SIG-M5 treated with dmso at 0.1 percent for 504 hours (cell line): ENCODE measurements at regions not wholly inside any gene's neighbourhood (a gene's known extent, or its start where the extent isn't known, plus 50 kb on each side); places are given as distances from the start of the nearest gene placed in this dataset.

ENCODE experiments used
- DNase-seq: peaks from one replicate; lab custom pipeline; 2025; ENCODE audit not compliant: unreplicated experiment; lab: John Stamatoyannopoulos, UW

DNA sequence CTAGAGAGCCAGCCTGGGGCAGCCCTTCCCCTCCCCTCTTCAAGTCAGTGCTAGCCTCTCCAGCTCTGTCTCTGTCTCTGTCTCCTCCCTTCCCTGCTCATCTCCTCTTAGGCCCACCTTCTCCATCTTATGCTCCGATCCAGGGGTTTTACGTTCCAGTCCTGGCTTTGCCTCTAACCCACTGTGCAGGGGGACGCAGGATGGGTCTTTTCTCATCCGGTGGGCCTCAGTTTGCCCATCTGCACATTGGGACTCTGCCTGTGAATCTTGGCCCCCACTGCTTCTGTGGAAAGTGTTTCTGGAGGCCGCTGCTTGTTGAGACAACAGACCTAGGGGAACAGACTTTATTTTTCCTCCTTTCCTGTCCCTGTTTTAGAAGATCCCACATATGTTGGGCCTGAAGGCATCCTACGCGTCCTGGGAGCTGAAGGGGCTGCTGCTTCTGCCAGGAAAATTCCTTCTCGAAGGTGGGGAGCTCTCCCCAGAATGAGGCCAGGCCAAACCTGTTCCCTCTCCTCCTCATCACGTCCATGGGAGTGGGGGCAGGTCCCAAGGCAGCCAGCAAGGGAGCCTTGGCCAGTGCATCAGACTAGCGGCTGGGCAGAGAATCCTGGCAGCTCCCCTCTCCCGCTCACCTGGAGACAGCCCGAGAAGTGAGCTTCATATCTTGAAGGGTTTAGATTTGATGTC, 99.5 kb upstream of the CSF3R start:
- no peak for DNase-seq

DNA sequence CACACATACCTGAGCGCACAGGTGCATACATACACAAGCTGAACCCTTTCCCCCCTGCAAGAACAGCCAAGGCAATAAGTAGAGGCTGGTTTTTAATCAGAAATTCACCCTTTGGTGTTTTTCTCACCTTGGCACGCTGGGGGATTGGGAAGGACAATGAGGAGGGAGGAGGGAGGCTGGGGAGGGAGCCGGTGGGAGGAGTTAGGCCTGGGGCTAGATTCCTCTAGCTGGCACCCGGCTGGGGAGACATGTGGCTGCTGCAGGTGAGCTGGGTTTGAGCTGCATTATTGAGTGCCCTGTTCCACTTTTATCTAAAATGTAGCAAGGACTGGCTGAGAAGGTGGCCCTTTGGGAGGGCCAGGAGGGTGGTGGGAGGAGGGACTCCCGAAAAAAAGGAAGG, 97.8 kb upstream of the CSF3R start:
- DNase-seq: no peak

DNA sequence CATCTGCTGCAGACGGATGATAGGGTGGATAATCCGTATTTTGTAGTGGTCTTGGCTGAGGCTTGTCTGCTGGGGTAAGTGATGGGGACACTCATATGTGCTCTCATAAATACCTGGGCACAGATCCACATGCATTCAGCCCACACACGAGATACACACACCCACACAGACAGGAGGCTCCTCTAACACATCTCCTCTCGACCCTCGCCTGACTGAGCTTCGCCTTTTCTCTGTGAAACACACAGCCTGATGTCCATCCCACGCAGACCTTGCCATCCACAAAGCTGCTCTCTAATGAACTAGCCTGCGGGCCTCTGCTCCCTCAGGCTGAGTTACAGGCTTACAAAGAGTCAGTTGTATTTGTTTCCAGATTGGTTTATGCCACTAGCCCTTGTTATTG, 96.3 kb upstream of the CSF3R start:
- DNase-seq: no peak

DNA sequence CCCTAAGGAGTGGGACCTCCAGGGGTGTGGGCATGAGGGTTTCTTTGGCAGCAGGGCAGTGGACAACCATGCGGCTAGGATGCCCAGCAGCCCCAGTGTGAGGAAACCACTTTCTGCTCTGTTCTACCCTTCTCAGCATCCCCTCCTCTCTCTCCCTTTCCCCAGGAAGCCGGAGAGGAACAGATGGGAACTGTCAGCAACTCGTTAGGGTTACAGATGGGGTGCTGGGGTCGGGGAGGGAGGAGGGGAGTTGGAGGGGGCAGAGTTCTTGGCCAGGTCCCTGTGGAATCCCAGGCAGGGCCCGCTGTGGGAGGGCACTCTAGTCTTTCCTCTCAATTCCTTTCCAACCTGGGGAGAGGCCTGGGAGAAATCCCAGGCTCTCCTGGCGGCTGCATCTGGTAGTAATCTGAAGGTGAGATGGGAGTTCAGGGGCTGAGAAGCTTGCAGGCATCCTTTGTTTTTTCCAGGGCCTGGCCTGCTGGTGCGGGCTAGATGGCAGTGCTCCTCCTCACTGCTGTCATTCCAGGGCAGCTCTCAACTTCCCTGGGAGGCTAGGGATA, 93.9 kb upstream of the CSF3R start:
- no peak for DNase-seq

DNA sequence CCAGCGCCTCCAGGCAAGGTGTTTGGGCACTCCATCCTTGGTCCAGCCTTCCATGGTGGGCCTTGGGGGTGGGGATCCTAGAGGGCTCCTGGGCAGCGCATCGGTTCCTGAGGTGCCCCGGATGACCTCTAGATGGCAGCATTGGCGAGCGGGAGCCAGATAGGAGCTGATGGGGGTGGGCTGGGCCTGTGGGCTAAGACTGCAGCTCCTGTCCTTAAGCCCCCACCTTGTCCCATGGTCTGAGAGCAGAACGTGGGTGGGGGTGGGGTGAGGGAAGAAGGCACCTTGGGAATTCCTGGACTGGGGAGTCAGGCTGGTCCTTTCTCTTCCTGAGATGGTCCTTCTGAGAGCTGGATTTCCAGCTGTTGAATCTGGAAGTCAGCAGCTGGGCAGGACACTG, 93.4 kb upstream of the CSF3R start:
- peak; percentile 8 for DNase-seq

DNA sequence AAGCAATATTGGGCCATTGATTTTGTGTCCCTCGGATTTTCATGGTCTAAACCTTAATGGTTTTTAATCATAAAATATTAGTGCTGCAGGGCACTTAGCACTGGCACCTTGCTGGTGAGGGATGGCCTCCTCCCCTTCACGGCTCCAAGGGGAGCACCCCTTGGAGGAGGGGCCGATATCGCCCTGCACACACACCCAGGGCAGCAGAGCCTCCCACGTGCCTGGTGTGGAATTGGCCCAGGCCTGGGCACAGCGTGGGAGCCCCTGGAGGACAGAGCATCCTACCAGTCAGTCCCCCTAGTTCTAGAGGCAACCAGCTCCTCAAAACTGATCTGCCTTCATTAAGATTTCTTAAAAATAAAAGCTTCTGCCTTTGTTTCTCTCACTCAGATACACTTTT, 90.7 kb upstream of the CSF3R start:
- DNase-seq: no peak

DNA sequence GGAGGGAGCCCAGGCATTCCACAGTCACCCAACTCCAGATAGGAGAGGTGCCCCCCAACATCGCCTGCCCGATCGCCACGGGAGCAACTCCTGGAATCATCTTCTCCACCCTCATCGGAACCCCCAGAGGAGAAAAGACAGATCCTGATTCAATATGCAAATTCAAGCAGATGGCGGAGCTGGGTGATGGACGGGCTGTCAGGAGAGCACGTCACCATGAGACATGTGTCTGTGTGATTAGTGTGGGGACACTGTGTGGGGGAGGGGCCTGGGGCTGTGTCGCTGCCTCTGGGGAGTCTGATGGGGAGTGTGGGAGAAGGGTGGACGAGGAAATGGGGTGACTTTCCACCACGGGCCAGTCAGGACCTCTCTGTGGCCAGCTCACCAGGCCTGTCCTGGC, 90.2 kb upstream of the CSF3R start:
- no peak for DNase-seq

DNA sequence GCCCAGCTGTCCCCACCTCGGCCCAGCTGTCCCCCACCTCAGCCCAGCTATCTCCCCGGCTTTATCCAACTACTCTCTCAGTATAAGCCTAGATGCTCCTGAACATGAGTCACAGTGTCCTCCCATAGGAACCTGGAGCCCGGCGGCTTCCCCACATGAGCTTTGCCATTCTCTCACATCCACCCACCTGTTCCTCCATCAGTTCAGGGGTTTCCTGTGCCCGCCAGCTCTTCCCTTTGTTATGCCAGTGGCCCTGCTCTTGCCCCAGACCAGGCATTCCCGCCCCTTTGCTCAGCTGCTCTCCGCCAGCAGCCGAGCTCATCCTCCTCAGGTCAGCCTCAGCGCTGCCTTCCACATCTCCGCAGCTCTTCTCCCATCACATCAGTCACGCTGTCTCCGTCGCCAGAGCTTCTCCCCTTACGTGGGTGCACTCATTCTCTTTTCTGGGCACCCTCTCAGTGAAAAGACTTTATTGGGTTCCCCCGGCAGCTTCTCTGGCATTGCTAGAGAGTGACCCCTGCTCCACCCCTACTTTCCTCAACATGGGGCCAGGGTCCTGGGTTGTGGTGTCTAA, 89.5 kb upstream of the CSF3R start:
- no peak for DNase-seq

DNA sequence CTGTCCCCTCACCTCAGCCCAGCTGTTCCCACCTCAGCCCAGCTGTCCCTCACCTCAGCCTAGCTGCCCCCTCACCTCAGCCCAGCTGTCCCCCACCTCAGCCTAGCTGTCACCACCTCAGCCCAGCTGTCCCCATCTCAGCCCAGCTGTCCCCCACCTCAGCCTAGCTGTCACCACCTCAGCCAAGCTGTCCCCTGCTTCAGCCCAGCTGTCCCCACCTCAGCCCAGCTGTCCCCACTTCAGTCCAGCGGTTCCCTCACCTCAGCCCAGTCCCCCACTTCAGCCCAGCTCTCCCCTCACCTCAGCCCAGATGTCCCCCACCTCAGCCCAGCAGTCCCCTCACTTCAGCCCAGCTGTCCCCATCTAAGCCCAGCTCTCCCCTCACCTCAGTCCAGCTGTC, 88.4 kb upstream of the CSF3R start:
- DNase-seq: no peak

DNA sequence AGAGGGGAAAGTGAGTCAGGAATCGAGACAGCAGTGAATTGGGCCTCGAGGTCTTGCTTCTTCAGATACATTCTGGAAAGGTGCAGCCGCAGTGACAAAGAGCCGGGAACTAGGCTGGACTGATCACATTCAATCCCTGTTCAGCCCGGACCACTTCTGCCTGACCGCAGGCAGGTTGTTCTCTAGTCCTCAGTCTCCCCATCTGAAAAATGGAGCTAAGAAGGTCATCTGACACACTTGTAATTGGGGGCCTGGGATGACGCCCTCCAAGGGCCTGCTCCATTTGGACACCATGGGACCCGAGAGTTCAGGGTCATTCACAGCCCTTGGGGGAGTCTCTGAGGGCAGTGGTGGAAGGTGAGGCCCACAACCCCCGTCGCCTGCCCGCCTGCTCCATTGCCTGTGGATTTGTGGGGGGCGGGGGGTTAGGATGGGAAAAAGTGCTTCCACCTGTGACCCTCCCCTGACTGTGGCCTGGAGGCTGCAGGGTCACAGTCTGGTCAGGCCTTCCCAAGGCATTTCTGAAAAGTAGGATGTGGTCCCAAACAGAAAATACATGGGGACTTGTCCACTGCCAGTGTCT, 87.9 kb upstream of the CSF3R start:
- no peak for DNase-seq

DNA sequence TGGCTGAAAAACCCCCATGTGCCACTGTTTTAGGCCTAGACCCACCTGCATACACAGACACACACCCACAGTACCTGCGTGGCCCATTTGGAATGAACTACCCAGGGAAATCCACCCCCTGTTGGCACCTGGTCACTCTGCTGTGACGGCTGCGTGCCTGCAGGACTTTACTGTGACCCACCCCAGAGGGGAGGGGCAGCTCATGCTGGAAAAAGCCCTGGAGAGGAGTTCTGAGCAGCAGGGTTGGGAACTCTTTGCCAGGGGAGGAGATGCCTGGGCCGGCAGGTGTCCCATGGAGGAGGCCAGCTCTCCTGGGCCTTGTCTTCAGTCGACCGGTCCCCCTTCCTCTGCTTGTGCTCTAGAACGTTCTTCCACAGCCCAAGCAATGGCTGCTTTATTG, 87.3 kb upstream of the CSF3R start:
- DNase-seq: no peak

DNA sequence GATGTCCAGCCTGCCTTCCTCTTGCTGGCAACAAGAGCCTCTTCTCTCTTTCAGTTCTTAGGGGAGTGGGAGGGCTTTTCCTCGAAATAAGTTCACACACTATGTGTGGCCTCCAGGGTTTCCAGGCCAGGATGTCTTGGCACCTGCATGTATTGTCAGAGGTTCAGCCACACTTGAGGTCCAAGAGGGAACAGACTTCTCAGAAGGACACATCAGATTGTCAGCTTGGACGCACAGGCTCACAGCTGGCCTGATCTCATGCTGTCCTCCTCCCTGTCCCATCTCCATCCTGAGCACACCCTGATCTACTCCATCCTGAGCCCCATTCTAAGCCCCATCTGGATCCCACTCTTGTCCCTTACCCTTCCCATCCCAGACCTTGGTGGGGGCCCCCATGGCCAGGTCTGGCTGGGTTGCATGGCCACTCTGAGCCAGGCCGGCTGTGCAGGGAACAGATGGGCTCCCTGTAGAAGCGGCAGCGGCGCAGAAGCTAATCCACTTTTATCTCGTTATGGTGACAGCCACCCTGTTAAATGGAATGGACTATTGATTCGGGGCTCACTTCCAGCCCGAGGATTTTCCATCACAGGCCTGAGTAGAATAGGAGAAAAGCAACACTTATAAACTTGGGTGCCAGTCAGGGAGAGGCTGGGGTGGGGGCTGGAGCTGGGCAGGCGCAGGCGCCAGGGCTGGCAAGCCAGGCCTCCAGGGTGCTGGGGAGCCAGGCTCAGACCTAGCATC, 85.1 kb upstream of the CSF3R start:
- DNase-seq: no peak

DNA sequence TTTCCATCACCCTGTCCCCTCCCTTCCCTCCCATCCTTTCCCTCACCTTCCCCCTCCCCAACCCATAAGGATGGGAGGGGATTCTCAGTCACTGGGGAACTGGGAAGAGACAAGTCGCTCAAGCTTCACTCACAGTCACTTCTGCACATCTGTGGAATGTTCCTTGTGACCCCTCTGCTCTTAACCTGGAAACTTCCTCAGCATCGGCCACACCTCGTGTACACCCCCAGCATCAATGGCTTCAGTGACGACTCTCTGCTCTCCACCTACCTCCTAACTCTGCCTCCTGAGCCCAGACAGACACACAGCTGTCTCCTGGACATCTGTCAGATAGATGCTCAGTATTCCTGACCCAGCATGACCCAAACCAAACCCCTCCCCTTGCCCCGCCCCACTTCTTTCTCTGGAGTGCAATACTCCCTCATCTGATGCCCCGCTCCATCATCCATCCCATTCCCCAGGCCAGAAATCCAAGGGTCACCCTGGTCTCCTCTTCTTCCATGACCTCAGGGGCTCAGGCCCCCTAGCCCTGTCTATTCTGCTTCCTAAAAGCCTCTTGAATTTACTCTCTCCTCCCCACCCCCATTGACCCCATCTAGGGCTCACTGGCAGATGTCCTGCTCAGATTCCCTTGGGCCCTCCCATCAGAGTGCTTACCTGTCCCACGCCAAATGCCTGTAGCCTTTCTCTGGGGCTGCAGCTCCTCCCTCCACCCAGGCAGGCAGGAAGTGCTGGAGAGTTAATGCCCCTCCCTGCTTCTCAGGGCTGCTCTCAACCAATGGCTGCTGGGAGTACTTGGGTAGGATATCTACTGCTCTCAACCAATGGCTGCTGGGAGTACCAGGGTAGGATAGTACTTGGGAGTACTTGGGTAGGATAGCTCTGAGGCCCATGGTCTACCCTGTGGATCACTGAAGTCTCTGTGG, 83.1 kb upstream of the CSF3R start:
- no peak for DNase-seq

DNA sequence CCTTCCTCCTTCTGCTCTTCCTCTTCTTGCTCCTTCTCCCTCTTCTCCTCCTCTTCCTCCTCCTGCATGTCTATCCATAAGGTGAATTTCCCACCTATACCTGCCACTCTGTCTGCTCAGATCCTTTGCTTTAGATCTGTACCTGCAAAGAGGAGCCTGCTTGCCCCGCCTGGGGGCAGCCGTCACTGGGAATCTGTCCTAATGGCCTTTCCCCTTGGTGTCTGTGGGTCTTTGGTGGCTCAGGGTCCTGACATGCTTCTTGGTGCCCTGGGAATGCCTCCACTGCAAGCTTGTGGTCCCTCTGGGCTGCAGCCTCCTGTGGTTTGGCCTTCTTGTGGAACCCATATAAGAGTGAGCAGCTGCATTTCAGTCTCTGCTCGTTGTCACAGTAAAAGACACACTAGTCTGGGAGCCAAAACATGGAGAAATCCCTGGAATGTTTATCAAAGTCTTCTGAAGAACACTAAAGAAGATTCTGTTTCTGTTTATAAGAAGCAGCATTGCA, 79.5 kb upstream of the CSF3R start:
- no peak for DNase-seq

DNA sequence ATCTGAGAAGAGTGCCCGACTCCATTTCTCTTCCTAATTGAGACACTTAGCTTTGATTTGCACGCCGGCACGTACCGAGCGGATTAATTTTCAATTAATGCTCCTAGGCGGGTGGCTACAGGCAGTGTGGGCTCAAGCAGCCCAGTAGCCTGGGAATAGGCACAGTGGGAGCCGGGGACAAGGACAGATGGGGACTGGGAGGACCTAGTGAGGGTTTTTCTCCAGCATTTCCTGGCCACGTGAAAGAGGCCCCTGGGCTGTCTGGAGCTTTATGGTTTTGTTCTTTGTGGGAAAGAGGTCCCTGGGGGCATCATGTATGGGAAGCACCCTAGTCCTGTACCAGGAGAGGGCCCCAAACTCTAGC, 78.6 kb upstream of the CSF3R start:
- no peak for DNase-seq

DNA sequence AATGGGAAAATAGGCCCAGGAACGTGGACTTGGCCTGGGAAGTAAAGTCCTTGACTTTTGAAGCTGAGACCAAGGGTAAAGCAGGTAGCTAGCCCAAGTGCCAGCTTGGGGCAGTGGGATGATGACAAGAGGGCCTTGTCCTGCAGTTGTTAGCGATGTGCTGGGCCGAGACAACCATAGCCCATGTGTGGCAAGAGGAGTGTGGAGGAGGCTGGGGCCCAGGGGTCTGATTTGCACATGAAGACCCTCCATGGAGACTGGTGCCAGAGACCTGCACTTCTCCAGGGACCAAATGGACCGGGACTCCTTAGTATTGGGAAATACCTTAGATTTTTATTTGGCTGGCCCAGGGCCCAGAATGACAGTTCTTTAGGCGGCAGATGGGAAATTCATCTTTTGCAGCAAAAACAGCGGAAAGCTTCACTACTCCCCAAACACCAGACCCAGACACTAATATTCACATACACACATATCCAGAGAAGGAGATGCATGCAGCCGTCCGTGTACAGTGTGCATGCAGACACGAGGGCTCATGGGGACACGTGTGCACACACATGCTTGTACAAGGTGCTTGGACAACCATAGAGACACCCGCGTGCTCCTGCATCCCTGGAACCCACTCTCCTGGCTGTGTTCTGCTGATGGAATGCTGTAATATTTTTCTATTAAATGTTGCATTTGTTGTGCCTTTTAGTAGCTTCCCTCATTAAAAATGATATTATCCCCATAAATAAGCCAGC, 78.1 kb upstream of the CSF3R start:
- DNase-seq: no peak

DNA sequence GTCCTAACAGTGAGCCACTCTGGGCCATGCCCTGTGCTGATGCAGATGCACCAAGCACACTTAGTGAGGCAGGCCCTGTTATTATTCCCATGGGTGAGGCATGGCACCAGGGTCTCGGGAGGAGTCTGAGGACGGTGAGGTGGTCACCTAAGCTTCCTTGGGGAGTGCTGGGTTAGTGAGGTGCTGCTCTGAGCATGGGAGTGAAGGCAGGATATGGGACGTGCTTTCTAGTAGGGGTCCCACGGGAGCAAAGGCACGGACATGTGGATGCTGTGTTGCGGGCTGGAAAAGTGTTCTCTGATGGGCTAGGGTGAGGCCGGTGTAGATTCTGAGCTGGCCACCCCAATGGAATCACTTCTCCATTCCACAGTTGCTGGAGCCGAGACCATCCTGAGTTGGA, 77.5 kb upstream of the CSF3R start:
- no peak for DNase-seq

DNA sequence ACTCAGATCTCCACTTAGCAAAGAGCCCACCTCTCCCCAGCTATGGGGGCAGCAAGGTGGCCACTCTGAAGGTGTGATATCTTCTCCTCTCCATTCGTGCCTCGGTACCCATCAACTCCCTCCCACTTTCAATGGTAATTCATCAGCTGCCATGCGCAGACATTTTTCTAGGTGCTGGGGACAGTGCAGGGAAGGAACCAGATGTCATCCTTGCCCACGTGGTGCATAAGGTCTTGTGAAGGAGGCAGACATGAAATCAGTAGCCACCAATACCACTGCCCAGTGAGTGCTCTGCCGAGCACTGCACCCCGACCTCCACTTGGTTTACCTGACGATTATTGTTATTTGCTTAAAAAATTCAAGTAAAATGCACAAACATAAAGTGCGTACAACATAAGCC, 76.3 kb upstream of the CSF3R start:
- no peak for DNase-seq

DNA sequence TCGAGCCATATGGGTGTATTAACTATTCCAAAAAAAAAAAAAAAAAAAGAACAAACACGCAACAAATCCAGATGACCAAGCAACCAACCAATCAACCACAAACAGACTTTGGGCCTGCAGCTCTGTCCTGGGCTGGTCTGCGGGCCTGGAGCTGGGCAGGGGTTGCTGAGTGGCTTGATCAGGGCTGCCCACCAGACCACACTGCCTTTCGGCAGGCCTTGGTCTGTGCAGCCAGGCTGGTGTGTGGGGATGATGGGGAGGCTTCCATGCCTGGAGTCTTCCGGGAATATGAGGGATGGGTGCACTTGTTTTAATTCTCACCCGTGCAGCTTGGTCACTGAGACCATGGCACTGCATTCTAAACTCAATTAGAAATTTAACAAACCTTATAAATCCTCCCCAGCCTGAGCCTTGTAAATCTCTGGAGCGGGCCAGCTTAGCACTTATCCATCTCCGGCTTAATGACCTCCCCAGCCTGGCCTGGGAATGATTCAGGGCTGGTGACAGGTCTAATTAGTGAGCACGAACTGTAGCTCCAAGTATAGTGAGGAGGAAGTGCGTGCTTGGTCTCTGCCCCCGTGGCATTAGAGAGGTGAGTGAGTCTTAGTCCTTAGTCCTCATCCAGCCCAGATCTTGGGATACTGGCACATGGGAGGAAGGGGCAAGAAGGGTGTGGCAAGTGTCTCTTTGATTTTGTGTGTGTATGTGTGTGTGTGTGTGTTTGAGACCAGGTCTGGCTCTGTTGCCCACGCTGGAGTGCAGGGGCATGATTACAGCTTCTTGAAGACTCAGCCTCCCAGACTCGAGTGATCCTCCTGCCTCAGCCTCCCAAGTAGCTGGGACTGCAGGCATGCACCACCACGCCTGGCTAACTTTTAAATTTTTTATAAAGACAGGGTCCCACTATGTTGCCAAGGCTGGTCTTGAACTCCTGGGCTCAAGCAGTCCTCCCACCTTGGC, 74.6 kb upstream of the CSF3R start:
- no peak for DNase-seq
